ENCODE measurements at regions not wholly inside any gene's neighbourhood (a gene's known extent, or its start where the extent isn't known, plus 50 kb on each side); places are given as distances from the start of the nearest gene placed in this dataset.

DNA sequence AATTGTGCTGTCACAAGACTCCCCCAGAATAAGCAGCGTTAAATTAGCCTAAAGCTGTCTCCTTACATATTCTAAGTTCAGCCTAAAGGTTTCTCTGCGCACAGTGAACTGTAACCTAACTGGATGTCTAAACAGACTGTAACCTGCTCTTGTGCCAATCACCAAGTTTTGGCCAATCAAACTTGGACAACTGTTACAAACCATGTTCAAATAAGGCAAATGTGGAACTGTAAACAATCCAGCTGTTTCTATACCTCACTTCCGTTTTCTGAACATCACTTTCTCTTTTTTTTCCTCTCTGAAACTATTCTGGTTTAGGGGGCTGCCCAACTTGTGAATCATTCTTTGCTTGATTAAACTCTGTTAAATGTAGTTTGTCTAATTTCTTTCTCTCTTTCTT, 252.2 kb upstream of the HABP2 start:
- TF ChIP-seq, protein P1, sequence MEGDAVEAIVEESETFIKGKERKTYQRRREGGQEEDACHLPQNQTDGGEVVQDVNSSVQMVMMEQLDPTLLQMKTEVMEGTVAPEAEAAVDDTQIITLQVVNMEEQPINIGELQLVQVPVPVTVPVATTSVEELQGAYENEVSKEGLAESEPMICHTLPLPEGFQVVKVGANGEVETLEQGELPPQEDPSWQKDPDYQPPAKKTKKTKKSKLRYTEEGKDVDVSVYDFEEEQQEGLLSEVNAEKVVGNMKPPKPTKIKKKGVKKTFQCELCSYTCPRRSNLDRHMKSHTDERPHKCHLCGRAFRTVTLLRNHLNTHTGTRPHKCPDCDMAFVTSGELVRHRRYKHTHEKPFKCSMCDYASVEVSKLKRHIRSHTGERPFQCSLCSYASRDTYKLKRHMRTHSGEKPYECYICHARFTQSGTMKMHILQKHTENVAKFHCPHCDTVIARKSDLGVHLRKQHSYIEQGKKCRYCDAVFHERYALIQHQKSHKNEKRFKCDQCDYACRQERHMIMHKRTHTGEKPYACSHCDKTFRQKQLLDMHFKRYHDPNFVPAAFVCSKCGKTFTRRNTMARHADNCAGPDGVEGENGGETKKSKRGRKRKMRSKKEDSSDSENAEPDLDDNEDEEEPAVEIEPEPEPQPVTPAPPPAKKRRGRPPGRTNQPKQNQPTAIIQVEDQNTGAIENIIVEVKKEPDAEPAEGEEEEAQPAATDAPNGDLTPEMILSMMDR (IDR thresholded peaks at IDR 0.05; ENCODE audit: poor library complexity, severe bottlenecking) = no peak
- TF ChIP-seq POLR2AphosphoS5 (IDR thresholded peaks at IDR 0.05) (no peak), EZH2 (IDR thresholded peaks at IDR 0.05; ENCODE audit: borderline replicate concordance, insufficient read depth, low read length, poor library complexity, severe bottlenecking) (no peak), TAF1 (IDR thresholded peaks at IDR 0.05; ENCODE audit: low read depth) (no peak), EP300 (conservative IDR thresholded peaks at IDR 0.05; ENCODE audit: poor library complexity, severe bottlenecking) (no peak), SMC3 (conservative IDR thresholded peaks at IDR 0.05; ENCODE audit: poor library complexity) (no peak)
